ENCODE measurements at regions not wholly inside any gene's neighbourhood (a gene's known extent, or its start where the extent isn't known, plus 50 kb on each side); places are given as distances from the start of the nearest gene placed in this dataset.
"Not testable (repeated sequence)": the region's sequence is repeated elsewhere in the genome, so short reads cannot be mapped to it uniquely, and the experiment has no call there.

- CTCF ChIA-PET; H3K4me3 ChIP-seq (ENCODE audit: low read depth, low read length, poor library complexity, severe bottlenecking); H3K9me3 ChIP-seq (ENCODE audit: low read depth, low read length, poor library complexity, severe bottlenecking); BruUV-seq (replicated peaks); POLR2A ChIA-PET (ENCODE audit: low non-redundant PET); DNase-seq (ENCODE audit: low spot score); intact Hi-C loops (cut with micrococcal nuclease; ENCODE audit: unreplicated experiment); H3K36me3 ChIP-seq (ENCODE audit: insufficient read depth, low read length, poor library complexity, severe bottlenecking); H3K27me3 ChIP-seq (replicated peaks; ENCODE audit: insufficient read depth, low read depth, low read length, poor library complexity); H3K4me1 ChIP-seq (ENCODE audit: insufficient read depth, low read length, poor library complexity, severe bottlenecking); H3K27ac ChIP-seq (ENCODE audit: low read depth, low read length, poor library complexity, severe bottlenecking): not testable (repeated sequence)
Observed at GRCh38 chr16:21505751-21506520, 93.4 kb upstream of the METTL9 start.

- H3K9me3 ChIP-seq (ENCODE audit: low read depth, low read length, poor library complexity, severe bottlenecking); H3K4me1 ChIP-seq (ENCODE audit: insufficient read depth, low read length, poor library complexity, severe bottlenecking); H3K27ac ChIP-seq (ENCODE audit: low read depth, low read length, poor library complexity, severe bottlenecking); BruUV-seq (replicated peaks); intact Hi-C loops (cut with micrococcal nuclease; ENCODE audit: unreplicated experiment); H3K36me3 ChIP-seq (ENCODE audit: insufficient read depth, low read length, poor library complexity, severe bottlenecking); CTCF ChIA-PET; H3K27me3 ChIP-seq (replicated peaks; ENCODE audit: insufficient read depth, low read depth, low read length, poor library complexity); H3K4me3 ChIP-seq (ENCODE audit: low read depth, low read length, poor library complexity, severe bottlenecking); POLR2A ChIA-PET (ENCODE audit: low non-redundant PET); DNase-seq (ENCODE audit: low spot score): not testable (repeated sequence)
Observed at GRCh38 chr16:21506857-21507456, 92.4 kb upstream of the METTL9 start.

- DNase-seq (ENCODE audit: low spot score); intact Hi-C loops (cut with micrococcal nuclease; ENCODE audit: unreplicated experiment); H3K36me3 ChIP-seq (ENCODE audit: insufficient read depth, low read length, poor library complexity, severe bottlenecking); CTCF ChIA-PET; H3K27me3 ChIP-seq (replicated peaks; ENCODE audit: insufficient read depth, low read depth, low read length, poor library complexity); H3K4me3 ChIP-seq (ENCODE audit: low read depth, low read length, poor library complexity, severe bottlenecking); H3K9me3 ChIP-seq (ENCODE audit: low read depth, low read length, poor library complexity, severe bottlenecking); H3K4me1 ChIP-seq (ENCODE audit: insufficient read depth, low read length, poor library complexity, severe bottlenecking); H3K27ac ChIP-seq (ENCODE audit: low read depth, low read length, poor library complexity, severe bottlenecking); BruUV-seq (replicated peaks); POLR2A ChIA-PET (ENCODE audit: low non-redundant PET): not testable (repeated sequence)
Observed at GRCh38 chr16:21507631-21508305, 91.6 kb upstream of the METTL9 start.

GRCh38 chr16:21508661-21509436, 90.5 kb upstream of the METTL9 start:
- BruUV-seq (replicated peaks); H3K27ac ChIP-seq (ENCODE audit: low read depth, low read length, poor library complexity, severe bottlenecking); H3K4me3 ChIP-seq (ENCODE audit: low read depth, low read length, poor library complexity, severe bottlenecking); H3K9me3 ChIP-seq (ENCODE audit: low read depth, low read length, poor library complexity, severe bottlenecking); DNase-seq (ENCODE audit: low spot score); CTCF ChIA-PET; H3K36me3 ChIP-seq (ENCODE audit: insufficient read depth, low read length, poor library complexity, severe bottlenecking); intact Hi-C loops (cut with micrococcal nuclease; ENCODE audit: unreplicated experiment); POLR2A ChIA-PET (ENCODE audit: low non-redundant PET); H3K27me3 ChIP-seq (replicated peaks; ENCODE audit: insufficient read depth, low read depth, low read length, poor library complexity): not testable (repeated sequence)
- peaks cover 13% of the 10 kb centered on the region for H3K4me1 ChIP-seq (ENCODE audit: insufficient read depth, low read length, poor library complexity, severe bottlenecking)

- CTCF ChIA-PET; H3K27ac ChIP-seq (ENCODE audit: low read depth, low read length, poor library complexity, severe bottlenecking); DNase-seq (ENCODE audit: low spot score): not testable (repeated sequence)
Observed at GRCh38 chr16:21509437-21510086, 89.8 kb upstream of the METTL9 start.

GRCh38 chr16:21510869-21511255, 88.5 kb upstream of the METTL9 start:
- H3K27ac ChIP-seq (ENCODE audit: low read depth, low read length, poor library complexity, severe bottlenecking); CTCF ChIA-PET: not testable (repeated sequence)

More at GRCh38 chr16:21509437-21510086, 89.8 kb upstream of the METTL9 start:
- peaks cover 17% of the 10 kb centered on the region for H3K4me1 ChIP-seq (ENCODE audit: insufficient read depth, low read length, poor library complexity, severe bottlenecking)
- intact Hi-C loops (cut with micrococcal nuclease; ENCODE audit: unreplicated experiment); H3K36me3 ChIP-seq (ENCODE audit: insufficient read depth, low read length, poor library complexity, severe bottlenecking); H3K27me3 ChIP-seq (replicated peaks; ENCODE audit: insufficient read depth, low read depth, low read length, poor library complexity); BruUV-seq (replicated peaks); POLR2A ChIA-PET (ENCODE audit: low non-redundant PET); H3K9me3 ChIP-seq (ENCODE audit: low read depth, low read length, poor library complexity, severe bottlenecking); H3K4me3 ChIP-seq (ENCODE audit: low read depth, low read length, poor library complexity, severe bottlenecking): not testable (repeated sequence)

More at GRCh38 chr16:21510869-21511255, 88.5 kb upstream of the METTL9 start:
- H3K27me3 ChIP-seq (replicated peaks; ENCODE audit: insufficient read depth, low read depth, low read length, poor library complexity); DNase-seq (ENCODE audit: low spot score); POLR2A ChIA-PET (ENCODE audit: low non-redundant PET); BruUV-seq (replicated peaks); H3K4me3 ChIP-seq (ENCODE audit: low read depth, low read length, poor library complexity, severe bottlenecking); intact Hi-C loops (cut with micrococcal nuclease; ENCODE audit: unreplicated experiment); H3K9me3 ChIP-seq (ENCODE audit: low read depth, low read length, poor library complexity, severe bottlenecking); H3K36me3 ChIP-seq (ENCODE audit: insufficient read depth, low read length, poor library complexity, severe bottlenecking): not testable (repeated sequence)
- H3K4me1 ChIP-seq (ENCODE audit: insufficient read depth, low read length, poor library complexity, severe bottlenecking): peaks cover 25% of the 10 kb centered on the region
